T-helper 2 cell treated with Interferon-gamma antibody and Interleukin-4, amounts not matched to agents 5 μg/mL and 100 μg/mL, for 36 hours (primary cell): ENCODE measurements at regions not wholly inside any gene's neighbourhood (a gene's known extent, or its start where the extent isn't known, plus 50 kb on each side); places are given as distances from the start of the nearest gene placed in this dataset.

ENCODE experiments used
- DNase-seq: peaks from one replicate; pipeline ENCODE4 v3.0.0; 2021; ENCODE audit warnings: low spot score
- H3K27ac Mint-ChIP-seq: one replicate; pipeline ENCODE4 v1.8.0; 2021; ENCODE audit warnings: mild to moderate bottlenecking, mixed read lengths
- H3K27me3 Mint-ChIP-seq: one replicate; pipeline ENCODE4 v1.8.0; 2021; ENCODE audit warnings: low read depth, mixed read lengths
- H3K36me3 Mint-ChIP-seq: one replicate; pipeline ENCODE4 v1.8.0; 2021; ENCODE audit warnings: low read depth, mixed read lengths
- H3K4me1 Mint-ChIP-seq: one replicate; pipeline ENCODE4 v1.8.0; 2021; ENCODE audit warnings: low read depth, mixed read lengths
- H3K4me3 Mint-ChIP-seq: one replicate; pipeline ENCODE4 v1.8.0; 2022; ENCODE audit warnings: mild to moderate bottlenecking, moderate library complexity, mixed read lengths
- H3K9me3 Mint-ChIP-seq: one replicate; pipeline ENCODE4 v1.8.0; 2021; ENCODE audit warnings: mixed read lengths

GRCh38 chrY:15345471-15346155, 821.3 kb downstream of the NLGN4Y start:
- H3K4me3 Mint-ChIP-seq = no peak overlapping the region
- no peak overlapping the region for H3K27ac Mint-ChIP-seq
- H3K4me1 Mint-ChIP-seq = no peaks in the 10 kb centered on the region
- peaks cover 4% of the 10 kb centered on the region for H3K9me3 Mint-ChIP-seq
- no peaks in the 10 kb centered on the region for H3K36me3 Mint-ChIP-seq
- H3K27me3 Mint-ChIP-seq = no peaks in the 10 kb centered on the region
- DNase-seq = no peak

GRCh38 chrY:15349351-15349750, 825.0 kb downstream of the NLGN4Y start:
- no peaks in the 10 kb centered on the region for H3K4me1 Mint-ChIP-seq

GRCh38 chrY:15355321-15355720, 831.0 kb downstream of the NLGN4Y start:
- Mint-ChIP-seq H3K36me3 (no peaks in the 10 kb centered on the region), H3K27me3 (no peaks in the 10 kb centered on the region), H3K4me3 (no peak overlapping the region), H3K9me3 (no peaks in the 10 kb centered on the region), H3K4me1 (no peaks in the 10 kb centered on the region), H3K27ac (no peak overlapping the region)
- DNase-seq = no peak

More at GRCh38 chrY:15349351-15349750, 825.0 kb downstream of the NLGN4Y start:
- H3K27me3 Mint-ChIP-seq = no peaks in the 10 kb centered on the region
- no peaks in the 10 kb centered on the region for H3K9me3 Mint-ChIP-seq
- H3K4me3 Mint-ChIP-seq = no peak overlapping the region
- DNase-seq = no peak
- H3K36me3 Mint-ChIP-seq = no peaks in the 10 kb centered on the region
- no peak overlapping the region for H3K27ac Mint-ChIP-seq

- H3K36me3 Mint-ChIP-seq = no peaks in the 10 kb centered on the region
- no peaks in the 10 kb centered on the region for H3K4me1 Mint-ChIP-seq
- H3K27ac Mint-ChIP-seq = no peak overlapping the region
- H3K4me3 Mint-ChIP-seq = no peak overlapping the region
- no peak for DNase-seq
- H3K27me3 Mint-ChIP-seq = no peaks in the 10 kb centered on the region
- H3K9me3 Mint-ChIP-seq = no peaks in the 10 kb centered on the region
These were observed 836.1 kb downstream of the NLGN4Y start for GRCh38 chrY:15360471-15360870.

GRCh38 chrY:15364996-15365395, 840.7 kb downstream of the NLGN4Y start:
- no peaks in the 10 kb centered on the region for H3K4me1 Mint-ChIP-seq

DNA sequence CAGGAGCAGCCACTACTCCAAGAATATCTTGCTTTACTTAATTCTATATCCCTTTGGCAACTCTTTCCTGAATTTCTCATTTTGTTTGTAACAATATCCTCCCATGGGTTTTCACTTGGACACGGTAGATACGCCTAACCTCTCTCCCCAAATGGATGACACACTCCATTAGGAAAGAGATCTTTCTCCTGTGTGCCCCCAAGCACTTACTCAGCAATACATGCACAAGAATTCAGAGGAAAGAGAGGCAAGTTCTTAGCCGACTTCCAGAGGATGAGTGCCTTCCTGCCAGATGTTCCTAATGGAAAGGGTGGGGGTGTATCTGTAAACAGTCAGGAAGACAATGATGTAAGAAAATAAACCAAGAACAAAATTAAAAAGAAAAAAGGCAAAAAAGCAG, 844.5 kb downstream of the NLGN4Y start:
- Mint-ChIP-seq H3K36me3 (no peaks in the 10 kb centered on the region), H3K27ac (no peak overlapping the region), H3K4me1 (no peaks in the 10 kb centered on the region), H3K27me3 (peaks cover 2% of the 10 kb centered on the region), H3K9me3 (no peaks in the 10 kb centered on the region), H3K4me3 (no peak overlapping the region)
- no peak for DNase-seq

More at GRCh38 chrY:15364996-15365395, 840.7 kb downstream of the NLGN4Y start:
- Mint-ChIP-seq H3K27me3 (no peaks in the 10 kb centered on the region), H3K36me3 (no peaks in the 10 kb centered on the region), H3K27ac (no peak overlapping the region), H3K4me3 (no peak overlapping the region), H3K9me3 (no peaks in the 10 kb centered on the region)
- DNase-seq = no peak

GRCh38 chrY:15385178-15385577, 860.8 kb downstream of the NLGN4Y start:
- Mint-ChIP-seq H3K4me3 (no peak overlapping the region), H3K36me3 (no peaks in the 10 kb centered on the region), H3K4me1 (no peaks in the 10 kb centered on the region), H3K9me3 (no peaks in the 10 kb centered on the region), H3K27ac (no peak overlapping the region), H3K27me3 (no peaks in the 10 kb centered on the region)
- no peak for DNase-seq

- Mint-ChIP-seq H3K36me3 (no peaks in the 10 kb centered on the region), H3K4me3 (no peak overlapping the region), H3K9me3 (no peaks in the 10 kb centered on the region), H3K27me3 (no peaks in the 10 kb centered on the region), H3K27ac (no peak overlapping the region), H3K4me1 (no peaks in the 10 kb centered on the region)
- no peak for DNase-seq
These were observed 873.4 kb downstream of the NLGN4Y start for GRCh38 chrY:15397556-15398280.

DNA sequence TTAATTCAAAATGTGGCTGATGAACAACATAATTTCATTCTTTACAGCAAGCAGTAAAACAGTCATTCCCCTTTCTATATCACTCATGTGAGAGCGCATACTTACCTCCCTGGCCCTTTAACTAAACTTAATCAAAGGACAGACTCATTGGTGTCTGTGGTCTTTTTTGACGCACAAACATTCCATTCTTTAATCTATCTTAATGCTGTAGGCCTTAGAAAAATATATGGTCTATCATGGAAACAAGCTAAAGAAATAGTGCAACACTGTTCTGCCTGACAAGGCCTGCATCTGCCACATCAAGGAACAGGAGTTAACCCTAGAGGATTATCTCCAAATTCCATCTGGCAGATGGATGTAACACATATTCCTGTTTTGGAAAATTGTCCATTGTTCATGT, 878.1 kb downstream of the NLGN4Y start:
- Mint-ChIP-seq H3K4me1 (no peaks in the 10 kb centered on the region), H3K27me3 (no peaks in the 10 kb centered on the region), H3K4me3 (no peak overlapping the region), H3K9me3 (no peaks in the 10 kb centered on the region), H3K36me3 (no peaks in the 10 kb centered on the region), H3K27ac (no peak overlapping the region)
- no peak for DNase-seq

- Mint-ChIP-seq H3K27ac (no peak overlapping the region), H3K4me3 (no peak overlapping the region), H3K27me3 (no peaks in the 10 kb centered on the region), H3K4me1 (no peaks in the 10 kb centered on the region), H3K9me3 (no peaks in the 10 kb centered on the region), H3K36me3 (no peaks in the 10 kb centered on the region)
- DNase-seq = no peak
These were observed 880.2 kb downstream of the NLGN4Y start for GRCh38 chrY:15404551-15404950.

DNA sequence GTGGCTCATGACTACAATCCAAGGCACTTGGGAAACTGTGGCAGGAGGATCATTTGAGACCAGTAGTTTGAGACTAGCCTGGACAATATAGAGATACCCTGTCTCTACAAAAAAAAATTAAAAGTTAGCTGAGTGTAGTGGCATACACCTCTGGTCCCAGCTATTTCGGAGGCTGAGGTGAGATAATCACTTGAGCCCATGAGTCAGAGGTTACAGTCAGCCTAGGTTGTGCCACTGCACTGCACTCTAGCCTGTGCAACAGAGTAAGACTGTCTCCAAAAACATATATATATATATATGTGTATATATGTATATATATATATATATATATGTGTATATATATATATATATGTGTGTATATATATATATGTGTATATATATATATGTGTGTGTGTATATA, 890.8 kb downstream of the NLGN4Y start:
- no peaks in the 10 kb centered on the region for H3K4me1 Mint-ChIP-seq
- no peaks in the 10 kb centered on the region for H3K9me3 Mint-ChIP-seq
- peaks cover 3% of the 10 kb centered on the region for H3K27me3 Mint-ChIP-seq
- no peak overlapping the region for H3K4me3 Mint-ChIP-seq
- no peak for DNase-seq
- no peak overlapping the region for H3K27ac Mint-ChIP-seq
- H3K36me3 Mint-ChIP-seq = no peaks in the 10 kb centered on the region

GRCh38 chrY:15418613-15419012, 894.3 kb downstream of the NLGN4Y start:
- no peak overlapping the region for H3K27ac Mint-ChIP-seq
- H3K4me3 Mint-ChIP-seq = no peak overlapping the region

DNA sequence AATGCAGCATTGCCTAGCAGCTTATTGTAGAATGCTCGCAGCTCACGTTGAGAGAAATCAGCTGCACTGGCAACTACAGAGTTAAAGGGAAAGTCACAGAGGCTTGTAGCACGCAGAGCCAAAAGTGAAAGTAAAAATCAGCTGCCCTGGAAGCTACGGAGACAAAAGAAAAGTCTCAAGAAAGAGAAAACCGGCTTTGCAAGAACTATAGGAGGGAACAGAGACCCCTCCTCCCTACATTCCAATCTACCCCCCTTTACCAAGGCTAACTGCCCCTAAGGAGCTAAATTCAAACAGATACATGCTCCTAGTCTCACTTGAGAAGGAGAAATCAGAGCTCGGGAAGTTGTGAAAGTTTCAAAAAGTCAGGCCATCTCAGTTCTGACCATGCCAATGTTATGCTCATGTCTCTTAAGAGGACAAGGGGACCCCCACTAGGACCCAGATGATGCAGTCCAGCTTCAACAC, 900.4 kb downstream of the NLGN4Y start:
- Mint-ChIP-seq H3K4me1 (peaks cover 19% of the 10 kb centered on the region), H3K27ac (peak overlapping the region; percentile 90), H3K9me3 (peaks cover 10% of the 10 kb centered on the region), H3K36me3 (peaks cover 3% of the 10 kb centered on the region), H3K4me3 (peak overlapping the region; percentile 88), H3K27me3 (peaks cover 6% of the 10 kb centered on the region)
- no peak for DNase-seq

More at GRCh38 chrY:15418613-15419012, 894.3 kb downstream of the NLGN4Y start:
- Mint-ChIP-seq H3K4me1 (peaks cover under 1% of the 10 kb centered on the region), H3K36me3 (no peaks in the 10 kb centered on the region), H3K9me3 (no peaks in the 10 kb centered on the region), H3K27me3 (peaks cover 3% of the 10 kb centered on the region)
- no peak for DNase-seq

DNA sequence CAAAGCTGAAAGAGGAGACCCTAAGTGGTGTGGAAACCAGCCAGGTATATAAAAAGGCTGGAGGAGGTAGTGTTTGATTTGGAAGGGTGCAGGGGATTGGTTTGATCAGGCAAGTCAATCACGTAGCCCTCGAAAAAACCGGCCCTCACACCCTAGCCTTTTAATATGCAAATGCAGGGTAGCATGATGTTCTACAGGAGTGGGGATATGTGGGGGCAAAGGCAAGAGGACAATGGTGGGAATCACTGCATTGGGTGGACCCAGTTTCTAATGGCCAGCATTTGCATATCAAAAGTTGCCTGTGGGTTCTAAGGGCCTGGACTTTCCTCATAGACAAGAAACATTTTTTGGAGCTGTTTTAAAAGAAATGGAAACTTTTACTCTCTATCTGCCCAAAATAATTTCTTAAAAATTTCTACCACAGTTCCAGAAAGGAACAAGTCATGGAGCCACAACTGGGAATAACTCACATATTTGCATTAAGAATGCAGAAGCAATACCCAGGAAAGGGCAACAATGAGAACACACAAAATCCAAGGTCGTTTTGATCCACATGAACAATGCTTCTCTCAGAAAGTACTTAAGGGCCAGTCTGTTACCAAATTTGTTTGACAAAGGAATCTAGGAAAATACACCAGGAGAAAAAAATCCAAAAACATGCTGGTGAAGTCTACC, 915.8 kb downstream of the NLGN4Y start:
- Mint-ChIP-seq H3K36me3 (peaks cover 3% of the 10 kb centered on the region), H3K4me3 (no peak overlapping the region), H3K4me1 (peaks cover 12% of the 10 kb centered on the region), H3K9me3 (peaks cover 8% of the 10 kb centered on the region), H3K27ac (no peak overlapping the region), H3K27me3 (no peaks in the 10 kb centered on the region)
- DNase-seq = no peak
